Amniotic stem cell (primary cell): ENCODE measurements at regions not wholly inside any gene's neighbourhood (a gene's known extent, or its start where the extent isn't known, plus 50 kb on each side); places are given as distances from the start of the nearest gene placed in this dataset.

Source experiments
- DNase-seq: peaks from one replicate; lab custom pipeline; 2025; lab: John Stamatoyannopoulos, UW

- no peak for DNase-seq
Observed at GRCh38 chrX:121102101-121102500, 54.7 kb downstream of the GLUD2 start.

DNA sequence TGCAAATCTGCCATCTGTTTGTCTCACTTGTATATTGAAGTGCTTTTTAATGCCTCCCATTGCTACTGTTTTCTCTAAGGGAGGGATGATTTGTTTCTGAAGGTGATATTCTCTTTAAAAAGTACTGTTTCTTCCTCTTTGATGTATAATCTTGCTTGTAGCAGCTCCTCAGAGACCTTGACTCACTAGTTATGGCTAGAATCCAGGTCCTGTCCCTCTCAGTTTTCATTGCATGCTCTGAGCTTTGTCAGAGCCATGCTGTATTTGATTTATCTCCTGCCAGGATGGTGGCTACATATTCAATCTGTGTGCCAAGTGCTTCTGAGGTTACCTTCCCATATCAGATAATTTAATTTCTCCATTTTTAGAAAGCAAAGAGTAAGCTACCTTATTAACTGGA, 56.0 kb downstream of the GLUD2 start:
- no peak for DNase-seq

DNA sequence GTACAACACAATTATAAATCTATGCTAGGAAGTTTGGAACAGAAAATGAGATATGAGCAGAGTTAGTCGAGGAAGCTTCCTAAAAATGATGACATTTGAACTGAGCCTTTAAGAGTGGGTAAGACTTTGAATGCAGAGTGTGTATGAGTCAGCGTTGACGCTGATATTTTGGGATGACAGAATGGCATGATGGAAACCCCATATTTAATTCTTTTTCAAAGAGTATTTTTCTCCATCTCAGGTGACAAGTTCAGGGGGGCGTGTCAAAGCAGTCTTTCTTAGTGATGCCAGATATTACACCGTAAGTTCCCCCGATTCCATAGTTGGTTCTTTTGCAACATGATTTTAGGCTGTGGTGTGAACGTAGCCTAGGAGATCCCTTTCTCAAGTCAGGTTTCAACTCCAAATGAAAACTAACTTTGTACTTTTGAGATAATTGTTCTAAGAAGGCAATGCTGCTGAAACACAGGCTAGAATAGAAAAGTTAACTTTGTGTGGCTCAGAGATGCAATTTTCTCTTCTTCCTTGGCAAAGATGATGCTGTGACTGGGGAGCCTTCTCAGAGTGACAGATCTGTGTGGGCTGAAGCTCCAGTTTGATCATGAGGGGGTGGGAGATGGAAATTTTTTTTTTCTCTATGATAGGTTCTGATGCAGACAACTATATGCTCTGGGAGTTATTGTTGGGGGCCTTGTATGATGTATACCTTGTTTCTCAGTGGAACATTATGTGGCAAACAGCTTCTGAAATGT, 59.2 kb downstream of the GLUD2 start:
- no peak for DNase-seq

GRCh38 chrX:121109986-121110385, 62.6 kb downstream of the GLUD2 start:
- DNase-seq = no peak

DNA sequence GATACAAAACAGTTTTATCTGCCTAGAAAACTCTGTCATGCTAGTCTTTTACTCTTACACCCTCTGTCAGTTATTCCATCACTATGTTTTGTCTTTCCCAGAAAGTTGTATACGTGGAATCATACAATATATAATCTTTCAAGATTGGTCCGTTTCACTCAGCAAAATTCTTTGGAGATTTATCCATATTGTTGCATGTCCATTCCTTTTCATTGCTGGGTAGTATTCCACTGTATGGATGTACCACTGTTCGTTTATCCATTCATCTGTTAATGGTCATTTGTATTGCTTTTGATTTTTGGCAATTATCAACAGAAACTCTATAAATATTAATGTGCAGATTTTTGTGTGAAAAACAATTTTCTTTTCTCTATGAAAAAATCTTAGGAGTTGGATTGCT, 63.1 kb downstream of the GLUD2 start:
- no peak for DNase-seq

DNA sequence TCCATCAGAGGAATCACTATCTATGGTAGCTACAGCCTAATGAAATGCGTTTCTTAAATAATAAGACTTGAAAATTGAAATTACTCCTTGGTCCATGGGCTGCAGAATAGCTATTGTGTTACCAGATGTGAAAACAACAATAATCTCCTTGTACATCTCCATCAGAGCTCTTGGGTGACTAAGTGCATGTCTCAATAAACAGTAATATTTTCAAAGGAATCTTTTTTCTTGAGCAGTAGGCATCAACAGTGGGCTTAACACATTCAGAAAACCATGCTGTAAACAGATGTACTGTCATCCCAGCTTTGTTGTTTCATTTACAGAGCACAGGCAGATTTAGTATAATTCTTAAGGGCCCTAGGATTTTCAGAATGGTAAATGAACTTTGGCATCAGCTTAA, 67.3 kb downstream of the GLUD2 start:
- no peak for DNase-seq

DNA sequence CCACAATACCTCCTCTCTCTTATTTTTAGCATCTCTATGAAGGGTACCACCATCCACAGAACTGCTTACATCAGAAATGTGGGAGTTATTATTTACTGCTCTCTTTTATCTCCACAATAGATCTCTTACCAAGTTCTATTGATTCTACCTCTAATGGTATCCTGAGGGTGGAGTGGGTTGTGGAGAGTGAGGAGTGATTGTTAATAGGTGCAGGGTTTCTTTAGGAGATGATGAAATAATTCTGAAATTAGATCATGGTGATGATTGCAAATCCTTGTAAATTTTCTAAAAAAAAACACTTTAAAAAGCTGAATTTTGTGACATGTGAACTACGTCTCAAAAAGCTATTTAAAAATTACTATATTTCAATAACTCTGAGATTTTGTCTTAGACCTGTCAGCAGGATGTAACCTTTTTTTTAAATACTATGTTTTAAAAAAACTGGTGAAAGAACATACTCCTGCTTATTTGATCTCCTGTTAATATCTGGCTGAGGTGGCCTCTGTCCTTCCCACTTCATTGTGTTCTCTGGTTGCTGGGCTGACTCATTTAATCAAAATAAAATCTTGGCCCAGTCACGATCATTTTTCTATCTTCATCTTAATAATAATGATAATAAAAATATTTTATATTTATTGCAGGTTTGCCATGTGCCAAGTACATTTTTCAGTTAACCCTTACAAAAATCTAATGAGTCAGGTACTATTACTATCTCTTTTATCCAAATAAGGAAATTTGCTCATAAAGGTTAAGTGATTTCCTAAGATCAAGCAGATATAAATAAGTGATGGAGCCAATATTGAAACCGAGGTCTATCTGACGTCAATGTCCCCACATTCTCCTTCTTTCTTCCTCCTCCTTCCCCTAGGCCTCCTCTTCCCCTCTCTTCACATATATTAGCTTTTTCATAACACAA, 73.5 kb downstream of the GLUD2 start:
- DNase-seq = no peak

GRCh38 chrX:121122332-121122731, 74.9 kb downstream of the GLUD2 start:
- DNase-seq = no peak

DNA sequence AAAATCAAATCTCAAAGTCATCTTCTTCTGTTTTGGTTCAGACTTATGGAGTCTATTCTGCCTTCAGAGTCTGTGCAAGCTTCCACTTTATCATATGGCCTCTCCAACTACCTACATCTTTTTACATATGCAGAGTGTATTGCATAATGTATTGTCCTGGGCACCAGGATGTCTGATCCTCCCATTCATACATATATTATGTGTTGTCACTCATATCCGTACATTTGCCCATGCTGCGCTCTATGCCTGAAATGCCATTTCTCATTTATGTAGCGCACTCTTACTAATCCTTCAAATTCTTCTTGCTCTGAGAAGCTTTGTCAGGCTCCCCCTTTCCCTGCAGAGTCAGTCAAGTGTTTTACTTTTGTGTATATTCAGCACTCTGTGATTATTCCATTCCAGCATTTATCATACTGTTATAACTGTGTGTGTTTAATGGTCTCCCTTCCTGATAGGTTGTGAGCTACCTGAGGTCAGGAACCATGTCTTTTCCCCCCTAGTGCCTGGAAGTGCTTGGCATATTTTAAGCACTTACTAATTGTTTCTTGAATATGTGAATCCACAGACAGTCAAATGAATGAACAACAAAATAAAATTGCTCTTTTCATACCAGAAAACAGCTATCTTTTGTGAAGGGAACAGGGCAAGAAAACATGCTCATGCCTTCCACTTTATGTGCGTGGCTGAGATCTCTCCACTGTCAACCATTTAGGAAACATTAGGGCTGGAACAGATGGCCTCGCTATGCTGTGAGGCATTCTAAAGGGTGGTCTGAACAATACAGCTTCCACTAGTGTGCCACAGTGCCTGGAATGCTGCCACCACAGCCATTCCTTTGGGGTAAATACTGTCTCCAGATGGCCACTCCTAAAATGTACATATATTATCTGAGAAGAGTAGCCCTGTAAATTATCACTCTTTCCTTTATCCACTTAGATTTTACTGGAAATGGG, 81.8 kb downstream of the GLUD2 start:
- DNase-seq = no peak

GRCh38 chrX:121132675-121133074, 85.3 kb downstream of the GLUD2 start:
- no peak for DNase-seq

DNA sequence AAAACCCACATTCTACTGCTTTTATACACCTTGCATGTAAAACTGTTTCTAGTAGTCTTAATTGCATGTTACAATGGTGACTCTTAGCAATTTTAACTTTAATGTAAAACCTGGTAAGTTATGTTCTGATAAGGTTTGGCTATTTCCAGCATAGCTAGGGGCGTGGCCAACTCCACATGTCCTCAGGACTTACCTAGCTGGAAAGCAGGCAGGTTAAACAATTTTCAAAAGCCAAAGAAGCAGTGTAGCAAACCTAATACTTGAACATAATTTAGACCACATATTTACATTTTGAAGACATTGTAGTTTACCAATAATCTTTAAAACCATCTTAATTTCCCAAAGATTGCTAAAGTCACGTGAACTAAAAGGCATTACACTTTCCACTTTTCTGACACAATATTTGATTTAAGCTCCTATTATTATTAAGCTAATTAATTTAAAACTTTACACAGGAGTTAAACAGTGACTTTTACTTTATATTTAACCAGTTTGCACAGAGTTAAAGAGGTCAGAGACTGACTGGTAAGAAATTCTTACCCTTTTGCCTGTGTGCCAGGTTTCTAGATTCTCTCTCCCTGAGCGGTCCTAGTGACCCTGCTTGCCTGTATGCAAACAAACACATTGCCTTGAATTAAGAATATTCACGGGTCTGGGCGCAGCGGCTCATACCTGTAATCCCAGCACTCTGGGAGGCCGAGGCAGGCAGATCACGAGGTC, 88.2 kb downstream of the GLUD2 start:
- no peak for DNase-seq

DNA sequence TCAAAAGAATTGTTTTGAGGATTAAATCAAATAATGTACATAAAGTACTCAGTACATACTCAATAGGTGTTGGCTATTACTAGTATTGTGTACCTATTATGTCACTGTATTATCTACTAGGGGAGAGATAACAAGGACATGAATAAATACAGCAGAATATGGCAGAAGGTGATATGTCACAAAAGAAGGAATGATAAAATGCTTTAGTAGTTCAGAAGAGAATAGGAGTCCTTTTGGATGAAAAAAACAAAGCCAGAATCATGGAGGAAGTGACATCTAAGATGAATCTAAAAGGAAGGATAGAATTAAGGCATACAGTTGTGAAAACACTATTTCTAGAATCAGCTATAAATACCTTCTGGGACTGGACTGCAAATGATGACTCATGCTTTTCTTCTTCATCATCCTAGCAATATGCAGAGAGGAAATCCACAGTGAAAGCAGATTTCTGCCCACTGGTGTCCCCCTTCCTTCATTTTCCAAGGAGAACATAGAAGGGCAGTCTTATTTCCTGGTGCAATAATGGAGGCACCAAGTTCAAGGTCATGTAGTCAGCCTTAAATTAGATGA, 98.7 kb downstream of the GLUD2 start:
- DNase-seq = no peak

DNA sequence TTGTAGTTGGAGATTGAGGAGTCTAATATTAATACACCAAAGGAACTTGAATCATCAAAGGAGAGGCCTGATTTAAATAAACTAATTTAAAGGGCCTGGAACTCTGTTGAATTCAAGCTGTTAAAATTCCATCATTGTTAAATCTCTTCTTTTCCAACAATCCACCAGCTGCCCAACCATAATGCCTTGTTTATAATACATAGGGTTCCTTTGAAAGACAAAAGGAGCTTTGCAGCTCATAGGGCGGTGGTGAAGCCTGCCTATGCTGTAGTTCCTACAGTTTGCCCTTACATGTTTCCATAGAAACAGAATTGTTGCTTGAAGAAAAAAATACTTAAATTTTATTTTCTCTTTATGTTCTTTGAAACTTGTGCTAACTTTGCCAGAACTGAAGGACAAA, 102.8 kb downstream of the GLUD2 start:
- DNase-seq = no peak

GRCh38 chrX:121151293-121151692, 103.9 kb downstream of the GLUD2 start:
- DNase-seq = no peak

DNA sequence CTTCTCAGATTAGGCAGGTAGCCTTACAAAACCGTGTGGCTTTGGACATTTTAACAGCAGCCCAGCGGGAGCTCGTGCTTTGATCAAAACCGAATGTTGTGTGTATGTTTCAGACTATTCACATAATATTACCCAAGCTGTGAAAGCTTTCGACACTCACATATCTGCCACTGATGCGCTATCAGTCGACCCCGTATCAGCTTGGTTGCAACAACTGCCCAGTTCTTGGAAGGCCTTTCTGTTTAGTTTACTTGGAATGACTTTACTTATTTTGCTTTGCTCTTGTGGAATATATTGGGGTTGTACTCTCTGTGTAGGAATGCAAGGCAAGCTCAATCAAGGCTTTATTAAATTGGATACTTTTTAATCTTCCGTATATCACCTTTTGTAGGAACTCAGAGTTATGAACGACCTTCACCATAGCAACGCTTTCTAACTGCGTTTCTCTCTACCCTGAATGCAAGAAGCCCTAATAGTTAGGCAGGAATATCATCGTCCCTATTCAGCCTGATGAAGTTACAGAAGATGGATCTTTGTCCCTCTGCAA, 107.5 kb downstream of the GLUD2 start:
- DNase-seq = no peak

- DNase-seq = no peak
Observed at GRCh38 chrX:121160987-121161386, 113.6 kb downstream of the GLUD2 start.

DNA sequence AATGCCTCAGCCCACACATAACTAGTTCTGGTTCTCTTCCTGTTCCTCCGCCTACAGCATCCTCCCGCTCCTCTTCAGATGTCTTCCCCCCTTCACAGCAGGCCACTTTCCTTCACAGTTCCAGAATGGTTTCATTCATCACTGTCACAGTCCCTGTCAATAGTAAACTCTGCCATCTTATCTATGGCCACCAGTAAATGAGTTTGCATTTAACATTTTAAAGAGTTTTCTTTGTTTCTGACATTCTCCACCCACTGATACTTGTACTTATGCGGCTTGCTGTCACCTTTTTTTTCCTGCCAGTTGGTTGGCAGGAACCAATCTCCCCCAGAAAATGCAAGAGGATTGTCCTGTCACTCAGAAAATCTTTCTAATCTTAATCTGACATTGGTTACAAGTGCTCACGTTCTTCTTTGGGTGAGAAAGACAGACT, 114.1 kb downstream of the GLUD2 start:
- DNase-seq = no peak

GRCh38 chrX:121163443-121163842, 116.0 kb downstream of the GLUD2 start:
- no peak for DNase-seq

DNA sequence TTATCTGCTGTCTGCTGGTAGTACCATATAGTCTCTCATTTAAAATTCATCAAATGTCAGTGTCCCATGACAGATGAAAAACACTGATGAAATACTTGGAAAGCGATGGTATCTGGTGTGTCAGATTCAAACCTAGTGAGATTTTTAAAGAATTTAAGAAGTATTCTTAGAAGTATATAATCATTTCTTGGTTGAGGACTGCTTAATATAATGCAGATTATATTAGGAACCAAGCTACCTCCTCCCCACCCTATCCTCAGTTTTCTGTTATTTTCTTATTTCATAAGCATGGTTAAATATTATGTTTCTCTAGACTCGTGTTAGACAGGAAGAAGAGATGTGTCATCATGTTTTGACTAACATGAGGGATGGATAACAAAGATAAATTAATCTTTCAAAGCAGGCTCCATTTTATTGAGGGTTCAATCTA, 118.5 kb downstream of the GLUD2 start:
- DNase-seq = no peak

DNA sequence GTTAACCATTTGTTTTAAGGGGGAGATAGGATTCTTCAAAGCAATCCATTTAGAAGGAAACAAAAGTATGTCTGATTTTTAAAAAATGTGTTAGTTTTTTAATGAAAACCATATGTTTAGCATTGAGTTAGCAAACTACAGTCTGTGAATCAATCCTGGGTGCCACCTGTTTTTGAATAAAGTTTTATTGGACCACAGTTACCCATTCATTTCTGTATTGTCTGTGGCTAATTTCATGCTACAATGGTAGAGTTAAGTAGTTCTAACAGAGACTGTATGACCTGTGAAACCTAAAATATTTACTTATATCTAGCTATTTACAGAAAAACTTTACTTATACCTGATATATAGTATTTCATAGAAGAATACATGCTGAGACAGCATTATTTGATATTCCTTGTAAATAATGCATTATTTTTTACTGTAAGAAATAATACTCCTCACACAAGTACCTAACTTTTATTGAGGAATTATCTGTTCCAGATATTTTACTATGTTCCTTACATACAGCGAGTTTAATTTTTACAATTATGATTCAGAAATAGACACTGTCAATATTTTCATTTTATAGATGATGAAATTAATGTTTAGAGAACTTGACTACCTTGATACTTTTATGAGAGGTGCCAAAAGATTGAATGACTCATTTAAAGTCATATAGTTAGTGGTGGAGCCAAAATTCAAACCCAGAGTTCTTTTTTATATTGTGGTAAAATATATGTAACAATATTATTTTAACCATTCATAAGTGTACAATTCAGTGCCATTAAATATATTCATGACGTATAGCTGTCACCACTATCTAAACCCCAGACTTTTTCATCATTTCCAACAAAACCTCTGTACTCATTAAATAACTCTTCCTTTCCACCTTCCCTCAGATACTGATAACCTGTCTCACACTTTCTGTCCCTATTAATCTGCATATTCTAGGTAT, 122.0 kb downstream of the GLUD2 start:
- DNase-seq = no peak
